Upper lobe of right lung (tissue), 1 donor: ENCODE measurements at regions not wholly inside any gene's neighbourhood (a gene's known extent, or its start where the extent isn't known, plus 50 kb on each side); places are given as distances from the start of the nearest gene placed in this dataset.

Experiments used
- ATAC-seq: fragments of 200-7000 bp; cut with Tn5 transposase; one replicate; pipeline ENCODE4 v1.9.1; 2020; ENCODE audit warnings: mild to moderate bottlenecking, moderate library complexity
- DNase-seq: peaks from one replicate; pipeline ENCODE4 v3.0.0-alpha.2; 2020
- H3K27ac ChIP-seq: fragments of 200-600 bp; one replicate; pipeline ENCODE4 v1.8.0; 2022
- H3K27me3 ChIP-seq: fragments of 200-600 bp; one replicate; pipeline ENCODE4 v1.8.0; 2022; ENCODE audit warnings: mild to moderate bottlenecking
- H3K36me3 ChIP-seq: fragments of 200-600 bp; one replicate; pipeline ENCODE4 v1.8.0; 2022
- H3K4me1 ChIP-seq: fragments of 200-600 bp; one replicate; pipeline ENCODE4 v1.8.0; 2022
- H3K4me3 ChIP-seq: fragments of 200-600 bp; one replicate; pipeline ENCODE4 v1.8.0; 2022; ENCODE audit warnings: mild to moderate bottlenecking
- H3K9me3 ChIP-seq: fragments of 200-600 bp; one replicate; pipeline ENCODE4 v1.8.0; 2022
- CTCF ChIP-seq: fragments of 200-600 bp; IDR thresholded peaks from one replicate; pipeline ENCODE4 v1.8.0; 2022; ENCODE audit warnings: antibody characterized with exemption
- intact Hi-C: fragments of 100-400 bp; cut with DNase I; formaldehyde crosslinking; loops from one replicate; pipeline ENCODE4 v1.11.0; 2022
- donor health status: DM: no; HTN: yes; CAD: no; lungs with severe emphysema.

GRCh38 chr6:4297348-4297747 lies 162.0 kb upstream of the ECI2 start:
- no peaks in the 10 kb centered on the region for H3K27me3 ChIP-seq
- H3K4me3 ChIP-seq, result no peak overlapping the region
- H3K9me3 ChIP-seq, result no peaks in the 10 kb centered on the region
- intact Hi-C loops, result no loop called here
- TF ChIP-seq CTCF, result no peak
- H3K27ac ChIP-seq, result peak overlapping the region; percentile 17
- no peaks in the 10 kb centered on the region for H3K36me3 ChIP-seq
- H3K4me1 ChIP-seq, result no peaks in the 10 kb centered on the region
- ATAC-seq, result peak; percentile 81
- no peak for DNase-seq

GRCh38 chr6:4296552-4296951 lies 161.2 kb upstream of the ECI2 start:
- DNase-seq (no peak), ATAC-seq (no peak)
- intact Hi-C loops, result no loop called here
- Histone ChIP-seq H3K27ac (no peak overlapping the region), H3K27me3 (no peaks in the 10 kb centered on the region), H3K4me3 (no peak overlapping the region), H3K36me3 (no peaks in the 10 kb centered on the region), H3K4me1 (no peaks in the 10 kb centered on the region), H3K9me3 (no peaks in the 10 kb centered on the region)
- TF ChIP-seq CTCF, result no peak

- no peak overlapping the region for H3K4me3 ChIP-seq
- H3K27ac ChIP-seq, result no peak overlapping the region
- H3K27me3 ChIP-seq, result no peaks in the 10 kb centered on the region
- H3K4me1 ChIP-seq, result no peaks in the 10 kb centered on the region
- H3K36me3 ChIP-seq, result no peaks in the 10 kb centered on the region
- ATAC-seq (no peak), DNase-seq (no peak)
- intact Hi-C loops, result no loop called here
- no peak for TF ChIP-seq CTCF
- H3K9me3 ChIP-seq, result no peaks in the 10 kb centered on the region
Measured at GRCh38 chr6:4295783-4296155, 160.4 kb upstream of the ECI2 start.

- no peak for ATAC-seq
- TF ChIP-seq CTCF, result no peak
Measured at GRCh38 chr6:4295058-4295782, 159.8 kb upstream of the ECI2 start.

GRCh38 chr6:4294636-4295035 lies 159.3 kb upstream of the ECI2 start:
- Histone ChIP-seq H3K9me3 (no peaks in the 10 kb centered on the region), H3K27ac (no peak overlapping the region), H3K27me3 (no peaks in the 10 kb centered on the region), H3K36me3 (no peaks in the 10 kb centered on the region), H3K4me3 (no peak overlapping the region), H3K4me1 (no peaks in the 10 kb centered on the region)
- DNase-seq, result no peak
- intact Hi-C loops, result no loop called here
- no peak for ATAC-seq
- no peak for TF ChIP-seq CTCF

More at GRCh38 chr6:4295058-4295782, 159.8 kb upstream of the ECI2 start:
- no peaks in the 10 kb centered on the region for H3K36me3 ChIP-seq
- no peak overlapping the region for H3K27ac ChIP-seq
- no peaks in the 10 kb centered on the region for H3K4me1 ChIP-seq
- H3K9me3 ChIP-seq, result no peaks in the 10 kb centered on the region
- H3K27me3 ChIP-seq, result no peaks in the 10 kb centered on the region
- intact Hi-C loops, result no loop called here
- H3K4me3 ChIP-seq, result no peak overlapping the region
- no peak for DNase-seq
